H1 (cell line): ENCODE measurements at regions not wholly inside any gene's neighbourhood (a gene's known extent, or its start where the extent isn't known, plus 50 kb on each side); places are given as distances from the start of the nearest gene placed in this dataset.

Source experiments
- CTCF ChIA-PET: fragments of 300-600 bp; sonication (Branson Sonifier 250); formaldehyde crosslinking; loops from one replicate; lab custom pipeline; 2021; ENCODE audit not compliant: partially characterized antibody; lab: Charles Lee
- POLR2A ChIA-PET: fragments of 300-600 bp; sonication (Branson Sonifier 250); formaldehyde crosslinking; loops from one replicate; lab custom pipeline; 2021; ENCODE audit warnings: inconsistent platforms; ENCODE audit not compliant: partially characterized antibody; lab: Charles Lee
- DNase-seq, 2 experiments: peaks; one replicate each; pipeline versions ENCODE4 v3.0.0 to v3.0.0-alpha.2; 2010 to 2022; ENCODE audit warnings: low spot score in 2 of 2, low read depth in 1 of 2, mixed read lengths in 1 of 2
- FAIRE-seq: peaks from 2 replicates; lab custom pipeline; 2011; peaks lifted over from hg19 to GRCh38; lab: Jason Lieb, UNC
- H2AFZ ChIP-seq: 2 replicates; pipeline ENCODE4 v1.8.1; 2012; ENCODE audit warnings: low read length, inconsistent platforms
- H2AK5ac ChIP-seq: 2 replicates; pipeline ENCODE4 v1.6.1; 2013; ENCODE audit warnings: low read depth, low read length
- H2BK120ac ChIP-seq: replicated peaks from 2 replicates; pipeline ENCODE3; 2013; ENCODE audit warnings: low read depth, low read length, inconsistent platforms
- H2BK12ac ChIP-seq: 2 replicates; pipeline ENCODE4 v1.6.1; 2013; ENCODE audit warnings: low read depth, low read length
- H2BK15ac ChIP-seq: 2 replicates; pipeline ENCODE4 v1.6.1; 2013; ENCODE audit warnings: low read length
- H2BK20ac ChIP-seq: 2 replicates; pipeline ENCODE4 v1.6.1; 2013; ENCODE audit warnings: low read length
- H2BK5ac ChIP-seq: 2 replicates; pipeline ENCODE4 v1.6.1; 2013; ENCODE audit warnings: low read depth, low read length
- H3K14ac ChIP-seq: 2 replicates; pipeline ENCODE4 v1.6.1; 2013; ENCODE audit warnings: inconsistent platforms; ENCODE audit not compliant: insufficient read length
- H3K18ac ChIP-seq: 2 replicates; pipeline ENCODE4 v1.6.1; 2013; ENCODE audit warnings: low read length; ENCODE audit errors: extremely low read depth
- H3K23ac ChIP-seq: 2 replicates; pipeline ENCODE4 v1.6.1; 2013; ENCODE audit warnings: inconsistent platforms; ENCODE audit not compliant: insufficient read length
- H3K23me2 ChIP-seq: 2 replicates; pipeline ENCODE4 v1.6.1; 2013; ENCODE audit warnings: low read depth, low read length
- H3K27ac ChIP-seq: 2 replicates; pipeline ENCODE4 v1.6.1; 2011; ENCODE audit warnings: low read depth, low read length, inconsistent platforms
- H3K27me3 ChIP-seq, 4 experiments: replicated peaks in 1 of 4; 1 replicate in 1 of 4; 2 replicates in 3 of 4; pipeline versions ENCODE4 v1.6.1 to v1.8.1; 2011 to 2013; ENCODE audit warnings: low read length in 3 of 4, mild to moderate bottlenecking in 3 of 4, inconsistent platforms in 2 of 4, mixed read lengths in 2 of 4, moderate library complexity in 1 of 4; ENCODE audit not compliant: control insufficient read depth in 3 of 4, insufficient read depth in 3 of 4; ENCODE audit errors: extremely low read depth in 1 of 4
- H3K36me3 ChIP-seq, 4 experiments: 2 replicates each; pipeline versions ENCODE4 v1.6.1 to v1.8.1; 2011 to 2013; ENCODE audit warnings: mild to moderate bottlenecking in 4 of 4, low read length in 3 of 4, moderate library complexity in 2 of 4, control low read depth in 1 of 4, inconsistent platforms in 1 of 4; ENCODE audit not compliant: insufficient read depth in 4 of 4, control insufficient read depth in 2 of 4
- H3K4ac ChIP-seq: replicated peaks from 2 replicates; pipeline ENCODE3; 2013; ENCODE audit warnings: low read length, low read depth, mixed read lengths, inconsistent platforms; ENCODE audit not compliant: insufficient read length
- H3K4me1 ChIP-seq, 4 experiments: replicated peaks in 1 of 4; 1 replicate in 1 of 4; 2 replicates in 3 of 4; pipeline versions ENCODE4 v1.6.1 to v1.8.1; 2011 to 2013; ENCODE audit warnings: low read length in 3 of 4, inconsistent platforms in 2 of 4, mixed read lengths in 1 of 4; ENCODE audit not compliant: insufficient read depth in 4 of 4, control insufficient read depth in 3 of 4
- H3K4me2 ChIP-seq, 2 experiments: 2 replicates each; pipeline versions ENCODE4 v1.6.1 to v1.8.1; 2011 to 2013; ENCODE audit warnings: low read depth in 2 of 2, low read length in 2 of 2, control low read depth in 1 of 2, inconsistent platforms in 1 of 2, mild to moderate bottlenecking in 1 of 2; ENCODE audit not compliant: insufficient read depth in 1 of 2
- H3K4me3 ChIP-seq, 4 experiments: fragments of 200-600, 300-600 bp in 1 of 4; sonication (generic), shearing (Covaris generic), sonication (Bioruptor Twin) in 1 of 4; 2 replicates each; pipeline versions ENCODE4 v1.5.1 to v1.8.1; 2011 to 2016; ENCODE audit warnings: low read length in 4 of 4, low read depth in 3 of 4, control low read depth in 2 of 4, inconsistent platforms in 2 of 4, mild to moderate bottlenecking in 2 of 4, mixed read lengths in 1 of 4, moderate library complexity in 1 of 4; ENCODE audit not compliant: insufficient read depth in 2 of 4; ENCODE audit errors: extremely low read depth in 1 of 4
- H3K56ac ChIP-seq: replicated peaks from 2 replicates; pipeline ENCODE3; 2013; ENCODE audit warnings: low read depth, mild to moderate bottlenecking, mixed read lengths, low read length, inconsistent platforms; ENCODE audit not compliant: insufficient read length
- H3K79me1 ChIP-seq: 2 replicates; pipeline ENCODE4 v1.6.1; 2013; ENCODE audit warnings: low read depth, low read length, control low read depth
- H3K79me2 ChIP-seq, 2 experiments: 2 replicates each; pipeline versions ENCODE4 v1.6.1 to v1.8.1; 2012 to 2013; ENCODE audit warnings: low read length in 2 of 2, mild to moderate bottlenecking in 2 of 2, inconsistent platforms in 1 of 2; ENCODE audit not compliant: insufficient read depth in 2 of 2, control insufficient read depth in 1 of 2
- H3K9ac ChIP-seq, 4 experiments: replicated peaks in 1 of 4; 1 replicate in 1 of 4; 2 replicates in 3 of 4; pipeline versions ENCODE4 v1.6.1 to v1.8.1; 2011 to 2013; ENCODE audit warnings: low read depth in 3 of 4, low read length in 3 of 4, control low read depth in 2 of 4, mild to moderate bottlenecking in 2 of 4, moderate library complexity in 2 of 4, inconsistent platforms in 1 of 4; ENCODE audit errors: extremely low read depth in 1 of 4
- H3K9me3 ChIP-seq, 2 experiments: 2 replicates each; pipeline versions ENCODE4 v1.6.1 to v1.8.1; 2012 to 2013; ENCODE audit warnings: mild to moderate bottlenecking in 2 of 2, moderate library complexity in 2 of 2, control low read depth in 1 of 2, inconsistent platforms in 1 of 2, low read depth in 1 of 2, low read length in 1 of 2, mixed read lengths in 1 of 2; ENCODE audit not compliant: insufficient read depth in 2 of 2
- H4K20me1 ChIP-seq, 2 experiments: replicated peaks in 1 of 2; 2 replicates each; pipeline versions ENCODE3 to v1.8.1; 2011 to 2013; ENCODE audit warnings: inconsistent platforms in 2 of 2, low read length in 2 of 2, mild to moderate bottlenecking in 1 of 2; ENCODE audit not compliant: insufficient read depth in 2 of 2, control insufficient read depth in 1 of 2
- H4K5ac ChIP-seq: 2 replicates; pipeline ENCODE4 v1.6.1; 2013; ENCODE audit warnings: low read length, low read depth, mixed read lengths, inconsistent platforms; ENCODE audit not compliant: insufficient read length
- H4K8ac ChIP-seq: 2 replicates; pipeline ENCODE4 v1.8.0; 2013; ENCODE audit warnings: mild to moderate bottlenecking, moderate library complexity, low read length, inconsistent platforms; ENCODE audit not compliant: insufficient read depth; ENCODE audit errors: extremely low read depth
- H4K91ac ChIP-seq: replicated peaks from 2 replicates; pipeline ENCODE3; 2013; ENCODE audit warnings: low read length, mixed read lengths, inconsistent platforms; ENCODE audit not compliant: insufficient read length
- CHD2 ChIP-seq: IDR thresholded peaks from 2 replicates; pipeline ENCODE4 v1.6.1; 2012; ENCODE audit warnings: low read length, improper control_type of control experiment
- SP2 ChIP-seq: IDR thresholded peaks from 2 replicates; pipeline ENCODE4 v1.6.1; 2012; ENCODE audit warnings: mild to moderate bottlenecking, low read length, inconsistent platforms
- WGBS, 2 experiments: shearing (Covaris generic) in 1 of 2; methylation state at CpG; one replicate each; pipeline versions ENCODE4 v1.1.6 to v1.1.7; 2013 to 2015; ENCODE audit warnings: low lambda C conversion rate in 2 of 2, mixed read lengths in 2 of 2, inconsistent platforms in 1 of 2, low coverage in 1 of 2, missing lambda C conversion rate in 1 of 2; ENCODE audit not compliant: insufficient replicate concordance in 2 of 2, insufficient coverage in 1 of 2, insufficient read length in 1 of 2; ENCODE audit errors: extremely low coverage in 1 of 2, missing lambda C conversion rate in 1 of 2; 5-methylcytosine and 5-hydroxymethylcytosine counted together

DNA sequence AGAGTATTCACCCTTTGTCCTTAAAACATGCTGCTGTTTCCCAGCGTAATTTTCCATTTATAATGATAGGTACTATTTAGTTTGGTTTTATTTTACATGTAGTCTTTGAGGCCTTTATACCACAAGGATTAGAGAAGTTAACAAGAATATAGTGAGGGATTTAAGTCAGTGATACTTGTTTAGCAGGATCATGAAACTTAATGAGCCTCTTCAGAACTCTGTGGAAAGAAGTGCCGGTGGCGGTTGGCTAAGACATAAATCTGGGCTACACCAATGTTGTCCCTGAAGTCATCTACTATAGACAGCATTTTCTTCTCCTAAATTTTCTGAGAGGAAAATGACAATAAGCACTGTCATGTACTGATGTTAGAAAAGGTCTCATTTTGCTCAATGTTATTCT, 1226.0 kb upstream of the SEL1L start:
- Histone ChIP-seq H3K14ac (no peak overlapping the region), H3K4me2 (no peak overlapping the region), H3K27me3 (no peaks in the 10 kb centered on the region), H3K79me2 (no peaks in the 10 kb centered on the region), H4K8ac (no peak overlapping the region), H3K9ac (no peak overlapping the region), H2BK20ac (no peak overlapping the region), H3K36me3 (no peaks in the 10 kb centered on the region), H2BK12ac (no peak overlapping the region), H2BK120ac (no peak overlapping the region), H4K91ac (no peak overlapping the region), H2AFZ (0 out of 2 replicates have a peak overlapping the region, but pooled peaks have one; percentile 31), H3K4me3 (no peak overlapping the region), H4K5ac (no peak overlapping the region), H2BK5ac (no peak overlapping the region), H3K4ac (no peak overlapping the region), H3K9me3 (no peaks in the 10 kb centered on the region), H4K20me1 (no peaks in the 10 kb centered on the region), H3K56ac (no peak overlapping the region), H3K18ac (no peak overlapping the region), H3K4me1 (peaks cover 0 to 3% (median 0%) of the 10 kb centered on the region in 4 experiments; a peak in 2 of 7 replicates), H2AK5ac (no peak overlapping the region), H3K27ac (no peak overlapping the region), H3K23ac (no peak overlapping the region), H2BK15ac (no peak overlapping the region), H3K23me2 (no peaks in the 10 kb centered on the region), H3K79me1 (no peaks in the 10 kb centered on the region)
- ChIA-PET POLR2A (no interaction called here), CTCF (no interaction called here)
- FAIRE-seq (no peak), DNase-seq (no peak)
- WGBS, 2 experiments = 88% methylated on average over 3 of the region's 3 CpGs; no CpG with 5 or more reads in 1 of the 2 experiments
- TF ChIP-seq CHD2 (no peak), SP2 (no peak)
